ENCODE measurements at regions not wholly inside any gene's neighbourhood (a gene's known extent, or its start where the extent isn't known, plus 50 kb on each side); places are given as distances from the start of the nearest gene placed in this dataset.

- Histone ChIP-seq H3K9me3 (no peaks in the 10 kb centered on the region), H3K27ac (no peak overlapping the region), H3K36me3 (no peaks in the 10 kb centered on the region), H3K27me3 (no peaks in the 10 kb centered on the region), H3K4me1 (no peaks in the 10 kb centered on the region), H3K4me3 (no peak overlapping the region)
- ATAC-seq = no peak
- WGBS, 2 donors (ENCODE audit: low coverage in 1 of 2) = 42 to 50% methylated on average over 2 of the region's 2 CpGs
- TF ChIP-seq POLR2AphosphoS5 (IDR thresholded peaks at IDR 0.05) = no peak
- TF ChIP-seq CTCF (IDR thresholded peaks at IDR 0.05) = no peak
- no peak for TF ChIP-seq EP300 (IDR thresholded peaks at IDR 0.05)
- no peak for TF ChIP-seq POLR2A (IDR thresholded peaks at IDR 0.05)
These were observed 178.8 kb downstream of the IBTK start for GRCh38 chr6:82068721-82069120.

DNA sequence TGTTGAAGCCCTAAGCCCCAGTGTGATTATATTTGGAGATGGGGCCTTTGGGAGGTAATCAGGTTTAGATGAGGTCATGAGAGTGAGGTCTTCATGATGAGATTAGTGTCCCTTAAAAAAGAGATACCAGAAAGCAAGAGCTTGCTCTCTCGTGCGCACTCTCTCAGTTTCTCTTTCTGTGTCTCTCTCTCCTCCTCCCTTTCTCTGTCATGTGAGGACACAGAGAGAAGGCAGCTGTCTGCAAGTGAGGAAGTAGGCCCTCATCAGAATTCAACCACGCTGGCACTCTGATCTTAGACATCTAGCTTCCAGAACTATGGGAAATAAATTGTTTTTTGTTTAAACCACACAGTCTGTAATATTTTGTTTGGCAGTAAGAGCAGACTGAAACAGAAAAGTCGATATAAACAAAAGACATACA lies 180.5 kb downstream of the IBTK start:
- TF ChIP-seq POLR2AphosphoS5 (IDR thresholded peaks at IDR 0.05) (no peak), POLR2A (IDR thresholded peaks at IDR 0.05) (no peak), EP300 (IDR thresholded peaks at IDR 0.05) (no peak), CTCF (IDR thresholded peaks at IDR 0.05) (no peak)
- H3K27me3 ChIP-seq = no peaks in the 10 kb centered on the region
- 45 to 69% methylated on average over 4 of the region's 4 CpGs for WGBS, 2 donors (ENCODE audit: low coverage in 1 of 2)
- no peak overlapping the region for H3K4me3 ChIP-seq
- ATAC-seq = no peak
- no peaks in the 10 kb centered on the region for H3K9me3 ChIP-seq
- H3K36me3 ChIP-seq = no peaks in the 10 kb centered on the region
- H3K27ac ChIP-seq = no peak overlapping the region
- no peaks in the 10 kb centered on the region for H3K4me1 ChIP-seq

GRCh38 chr6:82066196-82066595 lies 181.3 kb downstream of the IBTK start:
- Histone ChIP-seq H3K36me3 (no peaks in the 10 kb centered on the region), H3K4me1 (no peaks in the 10 kb centered on the region), H3K4me3 (no peak overlapping the region), H3K9me3 (no peaks in the 10 kb centered on the region), H3K27me3 (no peaks in the 10 kb centered on the region), H3K27ac (no peak overlapping the region)
- no peak for ATAC-seq
- no peak for TF ChIP-seq POLR2AphosphoS5 (IDR thresholded peaks at IDR 0.05)
- no peak for TF ChIP-seq EP300 (IDR thresholded peaks at IDR 0.05)
- TF ChIP-seq POLR2A (IDR thresholded peaks at IDR 0.05) = no peak
- no peak for TF ChIP-seq CTCF (IDR thresholded peaks at IDR 0.05)

- Histone ChIP-seq H3K27ac (no peak overlapping the region), H3K36me3 (no peaks in the 10 kb centered on the region), H3K27me3 (no peaks in the 10 kb centered on the region), H3K9me3 (no peaks in the 10 kb centered on the region), H3K4me3 (no peak overlapping the region), H3K4me1 (no peaks in the 10 kb centered on the region)
- 86 to 92% methylated on average over 3 of the region's 3 CpGs for WGBS, 2 donors (ENCODE audit: low coverage in 1 of 2)
- no peak for ATAC-seq
- TF ChIP-seq EP300 (IDR thresholded peaks at IDR 0.05) = no peak
- TF ChIP-seq POLR2AphosphoS5 (IDR thresholded peaks at IDR 0.05) = no peak
- no peak for TF ChIP-seq POLR2A (IDR thresholded peaks at IDR 0.05)
- TF ChIP-seq CTCF (IDR thresholded peaks at IDR 0.05) = no peak
These were observed 184.0 kb downstream of the IBTK start for GRCh38 chr6:82063574-82063973.

DNA sequence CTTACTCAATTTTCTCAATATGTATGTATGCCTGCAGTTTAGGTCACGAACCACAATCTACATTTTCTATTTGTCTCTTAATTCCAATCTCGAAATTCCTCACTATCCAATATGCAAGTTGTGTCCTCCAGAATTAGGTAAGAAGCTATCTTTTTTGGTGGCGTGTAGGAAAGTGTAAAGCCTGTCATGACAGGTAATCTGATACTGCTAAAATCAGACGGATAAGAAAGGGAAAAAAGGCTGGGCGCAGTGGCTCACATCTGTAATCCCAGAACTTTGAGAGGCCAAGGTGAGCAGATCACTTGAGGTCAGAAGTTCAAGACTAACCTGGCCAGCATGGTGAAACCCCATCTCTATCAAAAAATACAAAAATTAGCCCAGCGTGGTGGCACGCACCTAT lies 185.3 kb downstream of the IBTK start:
- ATAC-seq = no peak
- WGBS, 2 donors (ENCODE audit: low coverage in 1 of 2) = 74 to 78% methylated on average over 6 to 7 of the region's 7 CpGs
- Histone ChIP-seq H3K4me3 (no peak overlapping the region), H3K27me3 (no peaks in the 10 kb centered on the region), H3K36me3 (no peaks in the 10 kb centered on the region), H3K27ac (no peak overlapping the region), H3K9me3 (no peaks in the 10 kb centered on the region), H3K4me1 (peaks cover 0 to 9% (median 6%) of the 10 kb centered on the region in 3 donors)
- no peak for TF ChIP-seq CTCF (IDR thresholded peaks at IDR 0.05)
- no peak for TF ChIP-seq POLR2A (IDR thresholded peaks at IDR 0.05)
- no peak for TF ChIP-seq EP300 (IDR thresholded peaks at IDR 0.05)
- no peak for TF ChIP-seq POLR2AphosphoS5 (IDR thresholded peaks at IDR 0.05)

Data from gastroesophageal sphincter (tissue), 4 donors.